ENCODE measurements at regions not wholly inside any gene's neighbourhood (a gene's known extent, or its start where the extent isn't known, plus 50 kb on each side); places are given as distances from the start of the nearest gene placed in this dataset.

DNA sequence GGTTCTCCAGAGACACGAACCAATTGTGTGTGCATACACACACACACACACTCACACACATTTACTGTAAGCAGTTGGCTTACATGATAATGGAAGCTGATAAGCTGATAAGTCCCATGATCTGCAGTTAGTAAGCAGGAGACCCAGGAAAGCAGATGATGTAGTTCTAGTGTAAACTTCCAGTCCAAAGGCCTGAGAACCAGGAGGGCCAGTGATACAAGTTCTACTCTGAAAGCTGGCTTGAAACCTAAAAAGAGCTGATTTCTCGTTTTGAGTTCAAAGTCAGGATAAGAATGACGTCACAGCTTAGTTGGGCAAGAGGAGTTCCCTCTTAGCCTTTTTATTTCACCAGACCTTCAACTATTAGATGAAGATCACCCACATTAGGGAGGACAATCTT is 558.8 kb upstream of the PIK3C3 start:
- no peak for DNase-seq (ENCODE audit: low read depth, low spot score)
- Histone ChIP-seq H3K27me3 (ENCODE audit: control insufficient read depth in 2 of 2, insufficient read depth in 2 of 2, low read length in 2 of 2) (no peaks in the 10 kb centered on the region), H2AFZ (ENCODE audit: low read depth, low read length) (no peak overlapping the region), H3K9ac (replicated peaks; ENCODE audit: extremely low read depth, insufficient read depth, low read length) (no peak overlapping the region), H3K4me1 (ENCODE audit: control insufficient read depth, extremely low read depth, insufficient read depth, low read length) (no peaks in the 10 kb centered on the region), H3K9me1 (replicated peaks; ENCODE audit: control insufficient read depth, extremely low read depth, insufficient read depth, low read length) (no peaks in the 10 kb centered on the region), H3K27ac (ENCODE audit: insufficient read depth, low read depth, low read length) (no peak overlapping the region), H3K79me2 (ENCODE audit: control insufficient read depth, insufficient read depth, low read length) (no peaks in the 10 kb centered on the region), H4K20me1 (replicated peaks; ENCODE audit: control insufficient read depth, extremely low read depth, insufficient read depth, low read length) (no peaks in the 10 kb centered on the region), H3K4me2 (ENCODE audit: insufficient read depth, low read length) (no peak overlapping the region), H3K36me3 (ENCODE audit: control insufficient read depth in 2 of 2, extremely low read depth in 1 of 2, insufficient read depth in 2 of 2, low read length in 2 of 2) (no peaks in the 10 kb centered on the region), H3K9me3 (replicated peaks; ENCODE audit: control insufficient read depth, insufficient read depth, low read length) (no peaks in the 10 kb centered on the region), H3K4me3 (replicated peaks in 1 of 3; ENCODE audit: insufficient read depth in 1 of 3, low read depth in 1 of 3, low read length in 3 of 3) (no peak overlapping the region)
- TF ChIP-seq, protein P1, sequence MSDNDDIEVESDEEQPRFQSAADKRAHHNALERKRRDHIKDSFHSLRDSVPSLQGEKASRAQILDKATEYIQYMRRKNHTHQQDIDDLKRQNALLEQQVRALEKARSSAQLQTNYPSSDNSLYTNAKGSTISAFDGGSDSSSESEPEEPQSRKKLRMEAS (IDR thresholded peaks at IDR 0.05; ENCODE audit: insufficient read depth, insufficient read length) = no peak
- TF ChIP-seq JUN (IDR thresholded peaks at IDR 0.05; ENCODE audit: borderline replicate concordance, insufficient read depth, insufficient read length, low read depth) (no peak), POLR2AphosphoS5 (IDR thresholded peaks at IDR 0.05; ENCODE audit: insufficient read depth, low read depth, low read length) (no peak), POLR2A (IDR thresholded peaks at IDR 0.05; ENCODE audit: low read depth, low read length) (no peak)
- no TSS peak for BruUV-seq (replicated peaks)
- intact Hi-C loops (cut with micrococcal nuclease) (no loop called here), dilution Hi-C loops (cut with MboI; ENCODE audit: extremely low pct_ligation_motif_present, low sequenced_read_pairs) (no loop called here)
- no peak for FAIRE-seq
- CTCF ChIA-PET = no interaction called here
- POLR2A ChIA-PET = no interaction called here

DNA sequence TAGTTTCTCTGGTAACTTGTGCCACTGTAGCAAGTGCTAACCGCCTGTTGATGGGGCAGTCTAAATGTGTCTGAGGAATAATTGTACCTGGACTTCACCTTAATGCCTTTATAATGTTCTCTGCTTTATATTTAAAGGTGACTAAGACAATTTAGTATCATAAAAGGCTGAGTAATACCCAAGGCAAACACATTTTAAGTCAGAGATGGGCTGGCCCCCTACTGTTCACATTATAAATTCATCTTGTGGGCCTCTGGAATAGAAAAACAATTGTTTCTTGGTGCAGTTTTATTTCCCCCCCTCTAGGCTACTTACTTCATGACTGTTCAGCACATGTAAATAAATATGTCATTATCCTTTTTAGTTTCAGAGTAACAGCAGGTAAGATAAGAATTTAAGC is 559.3 kb upstream of the PIK3C3 start:
- Histone ChIP-seq H3K4me2 (ENCODE audit: insufficient read depth, low read length) (no peak overlapping the region), H3K27ac (ENCODE audit: insufficient read depth, low read depth, low read length) (no peak overlapping the region), H3K9ac (replicated peaks; ENCODE audit: extremely low read depth, insufficient read depth, low read length) (no peak overlapping the region), H4K20me1 (replicated peaks; ENCODE audit: control insufficient read depth, extremely low read depth, insufficient read depth, low read length) (no peaks in the 10 kb centered on the region), H3K79me2 (ENCODE audit: control insufficient read depth, insufficient read depth, low read length) (no peaks in the 10 kb centered on the region), H3K4me3 (replicated peaks in 1 of 3; ENCODE audit: insufficient read depth in 1 of 3, low read depth in 1 of 3, low read length in 3 of 3) (no peak overlapping the region), H3K27me3 (ENCODE audit: control insufficient read depth in 2 of 2, insufficient read depth in 2 of 2, low read length in 2 of 2) (no peaks in the 10 kb centered on the region), H3K4me1 (ENCODE audit: control insufficient read depth, extremely low read depth, insufficient read depth, low read length) (no peaks in the 10 kb centered on the region), H2AFZ (ENCODE audit: low read depth, low read length) (no peak overlapping the region), H3K9me3 (replicated peaks; ENCODE audit: control insufficient read depth, insufficient read depth, low read length) (no peaks in the 10 kb centered on the region), H3K9me1 (replicated peaks; ENCODE audit: control insufficient read depth, extremely low read depth, insufficient read depth, low read length) (no peaks in the 10 kb centered on the region), H3K36me3 (ENCODE audit: control insufficient read depth in 2 of 2, extremely low read depth in 1 of 2, insufficient read depth in 2 of 2, low read length in 2 of 2) (no peaks in the 10 kb centered on the region)
- dilution Hi-C loops (cut with MboI; ENCODE audit: extremely low pct_ligation_motif_present, low sequenced_read_pairs) (no loop called here), intact Hi-C loops (cut with micrococcal nuclease) (no loop called here)
- TF ChIP-seq, protein P2, sequence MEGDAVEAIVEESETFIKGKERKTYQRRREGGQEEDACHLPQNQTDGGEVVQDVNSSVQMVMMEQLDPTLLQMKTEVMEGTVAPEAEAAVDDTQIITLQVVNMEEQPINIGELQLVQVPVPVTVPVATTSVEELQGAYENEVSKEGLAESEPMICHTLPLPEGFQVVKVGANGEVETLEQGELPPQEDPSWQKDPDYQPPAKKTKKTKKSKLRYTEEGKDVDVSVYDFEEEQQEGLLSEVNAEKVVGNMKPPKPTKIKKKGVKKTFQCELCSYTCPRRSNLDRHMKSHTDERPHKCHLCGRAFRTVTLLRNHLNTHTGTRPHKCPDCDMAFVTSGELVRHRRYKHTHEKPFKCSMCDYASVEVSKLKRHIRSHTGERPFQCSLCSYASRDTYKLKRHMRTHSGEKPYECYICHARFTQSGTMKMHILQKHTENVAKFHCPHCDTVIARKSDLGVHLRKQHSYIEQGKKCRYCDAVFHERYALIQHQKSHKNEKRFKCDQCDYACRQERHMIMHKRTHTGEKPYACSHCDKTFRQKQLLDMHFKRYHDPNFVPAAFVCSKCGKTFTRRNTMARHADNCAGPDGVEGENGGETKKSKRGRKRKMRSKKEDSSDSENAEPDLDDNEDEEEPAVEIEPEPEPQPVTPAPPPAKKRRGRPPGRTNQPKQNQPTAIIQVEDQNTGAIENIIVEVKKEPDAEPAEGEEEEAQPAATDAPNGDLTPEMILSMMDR (IDR thresholded peaks at IDR 0.05; ENCODE audit: extremely low read depth in 1 of 2, insufficient read depth in 1 of 2, low read depth in 1 of 2, low read length in 2 of 2) = peak in 1 of 2 donors; percentile 6
- TF ChIP-seq FOS (IDR thresholded peaks at IDR 0.05; ENCODE audit: borderline replicate concordance, insufficient read depth, low read length) = no peak
- POLR2A ChIA-PET = no interaction called here
- CTCF ChIA-PET = no interaction called here
- BruUV-seq (replicated peaks) = no TSS peak
- FAIRE-seq (no peak), DNase-seq (ENCODE audit: low read depth, low spot score) (no peak)

All from endothelial cell of umbilical vein (primary cell).